ENCODE measurements at regions not wholly inside any gene's neighbourhood (a gene's known extent, or its start where the extent isn't known, plus 50 kb on each side); places are given as distances from the start of the nearest gene placed in this dataset.

DNA sequence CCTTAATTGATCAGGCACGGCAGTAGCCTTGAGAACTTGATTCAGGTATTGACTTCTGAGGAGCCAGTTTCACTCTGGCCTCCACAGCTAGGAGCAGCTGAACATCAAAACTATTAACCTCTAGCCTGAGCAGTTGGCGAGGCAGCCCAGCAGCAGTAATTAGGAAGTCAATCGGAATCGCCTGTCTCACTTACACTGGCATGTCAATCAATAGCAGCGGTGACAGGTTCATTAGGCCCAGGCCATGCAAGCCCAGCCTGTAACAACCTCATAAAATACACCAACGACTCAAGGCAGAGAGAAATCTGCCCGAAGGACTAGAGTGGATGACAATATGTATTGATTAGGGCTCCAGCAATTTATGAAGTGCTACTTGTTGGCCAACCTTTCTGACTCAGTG lies 255.4 kb upstream of the SKOR2 start:
- no peak for ATAC-seq
- Mint-ChIP-seq H3K27ac (no peak overlapping the region), H3K4me1 (peaks cover 26% of the 10 kb centered on the region), H3K4me3 (no peak overlapping the region), H3K36me3 (ENCODE audit: low read depth) (no peaks in the 10 kb centered on the region), H3K27me3 (ENCODE audit: insufficient read depth, low read depth, poor library complexity) (no peaks in the 10 kb centered on the region), H3K9me3 (no peaks in the 10 kb centered on the region)
- Histone ChIP-seq H3F3A (replicated peaks; ENCODE audit: low read depth) (no peaks in the 10 kb centered on the region), H3K9me2 (ENCODE audit: insufficient read depth) (peaks cover 7% of the 10 kb centered on the region), H3K4me2 (no peak overlapping the region), H3K4me1 (ENCODE audit: insufficient read depth) (peaks cover 6% of the 10 kb centered on the region; the same call in 1 of the 2 replicates), H3K4me3 (no peak overlapping the region), H3K36me3 (ENCODE audit: insufficient read depth) (no peaks in the 10 kb centered on the region), H3K79me2 (replicated peaks; ENCODE audit: insufficient read depth) (no peaks in the 10 kb centered on the region), H3K27ac (ENCODE audit: low read depth) (no peak overlapping the region), H2AFZ (no peak overlapping the region), H3K27me3 (ENCODE audit: insufficient read depth) (no peaks in the 10 kb centered on the region), H4K20me1 (replicated peaks; ENCODE audit: insufficient read depth) (no peaks in the 10 kb centered on the region)
- DNase-seq (ENCODE audit: low spot score): no peak
- TF ChIP-seq NANOG (IDR thresholded peaks at IDR 0.05; ENCODE audit: borderline replicate concordance) (no peak), CTCF (conservative IDR thresholded peaks at IDR 0.05; ENCODE audit: low read depth in 2 of 2) (no peak), STAT1 (IDR thresholded peaks at IDR 0.05; ENCODE audit: unreplicated experiment) (no peak), ZNF462 (CRISPR knock-in tag; IDR thresholded peaks at IDR 0.05) (no peak), JUNB (IDR thresholded peaks at IDR 0.05; ENCODE audit: unreplicated experiment) (no peak), POLR2AphosphoS5 (IDR thresholded peaks at IDR 0.05; ENCODE audit: low read depth) (no peak), ZNF114 (CRISPR knock-in tag; IDR thresholded peaks at IDR 0.05) (no peak), CREB1 (CRISPR knock-in tag; IDR thresholded peaks at IDR 0.05; ENCODE audit: low read depth) (no peak), EZH2 (IDR thresholded peaks at IDR 0.05; ENCODE audit: low read depth, unreplicated experiment) (no peak), ZNF331 (CRISPR knock-in tag; IDR thresholded peaks at IDR 0.05; ENCODE audit: low read depth) (no peak), EZH2phosphoT487 (IDR thresholded peaks at IDR 0.05; ENCODE audit: unreplicated experiment) (no peak)
- TF ChIP-seq, protein P1, sequence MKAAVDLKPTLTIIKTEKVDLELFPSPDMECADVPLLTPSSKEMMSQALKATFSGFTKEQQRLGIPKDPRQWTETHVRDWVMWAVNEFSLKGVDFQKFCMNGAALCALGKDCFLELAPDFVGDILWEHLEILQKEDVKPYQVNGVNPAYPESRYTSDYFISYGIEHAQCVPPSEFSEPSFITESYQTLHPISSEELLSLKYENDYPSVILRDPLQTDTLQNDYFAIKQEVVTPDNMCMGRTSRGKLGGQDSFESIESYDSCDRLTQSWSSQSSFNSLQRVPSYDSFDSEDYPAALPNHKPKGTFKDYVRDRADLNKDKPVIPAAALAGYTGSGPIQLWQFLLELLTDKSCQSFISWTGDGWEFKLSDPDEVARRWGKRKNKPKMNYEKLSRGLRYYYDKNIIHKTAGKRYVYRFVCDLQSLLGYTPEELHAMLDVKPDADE (IDR thresholded peaks at IDR 0.05): no peak
- TF ChIP-seq, protein P2, sequence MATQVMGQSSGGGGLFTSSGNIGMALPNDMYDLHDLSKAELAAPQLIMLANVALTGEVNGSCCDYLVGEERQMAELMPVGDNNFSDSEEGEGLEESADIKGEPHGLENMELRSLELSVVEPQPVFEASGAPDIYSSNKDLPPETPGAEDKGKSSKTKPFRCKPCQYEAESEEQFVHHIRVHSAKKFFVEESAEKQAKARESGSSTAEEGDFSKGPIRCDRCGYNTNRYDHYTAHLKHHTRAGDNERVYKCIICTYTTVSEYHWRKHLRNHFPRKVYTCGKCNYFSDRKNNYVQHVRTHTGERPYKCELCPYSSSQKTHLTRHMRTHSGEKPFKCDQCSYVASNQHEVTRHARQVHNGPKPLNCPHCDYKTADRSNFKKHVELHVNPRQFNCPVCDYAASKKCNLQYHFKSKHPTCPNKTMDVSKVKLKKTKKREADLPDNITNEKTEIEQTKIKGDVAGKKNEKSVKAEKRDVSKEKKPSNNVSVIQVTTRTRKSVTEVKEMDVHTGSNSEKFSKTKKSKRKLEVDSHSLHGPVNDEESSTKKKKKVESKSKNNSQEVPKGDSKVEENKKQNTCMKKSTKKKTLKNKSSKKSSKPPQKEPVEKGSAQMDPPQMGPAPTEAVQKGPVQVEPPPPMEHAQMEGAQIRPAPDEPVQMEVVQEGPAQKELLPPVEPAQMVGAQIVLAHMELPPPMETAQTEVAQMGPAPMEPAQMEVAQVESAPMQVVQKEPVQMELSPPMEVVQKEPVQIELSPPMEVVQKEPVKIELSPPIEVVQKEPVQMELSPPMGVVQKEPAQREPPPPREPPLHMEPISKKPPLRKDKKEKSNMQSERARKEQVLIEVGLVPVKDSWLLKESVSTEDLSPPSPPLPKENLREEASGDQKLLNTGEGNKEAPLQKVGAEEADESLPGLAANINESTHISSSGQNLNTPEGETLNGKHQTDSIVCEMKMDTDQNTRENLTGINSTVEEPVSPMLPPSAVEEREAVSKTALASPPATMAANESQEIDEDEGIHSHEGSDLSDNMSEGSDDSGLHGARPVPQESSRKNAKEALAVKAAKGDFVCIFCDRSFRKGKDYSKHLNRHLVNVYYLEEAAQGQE (IDR thresholded peaks at IDR 0.05; ENCODE audit: unreplicated experiment): no peak
